ENCODE measurements at regions not wholly inside any gene's neighbourhood (a gene's known extent, or its start where the extent isn't known, plus 50 kb on each side); places are given as distances from the start of the nearest gene placed in this dataset.

DNA sequence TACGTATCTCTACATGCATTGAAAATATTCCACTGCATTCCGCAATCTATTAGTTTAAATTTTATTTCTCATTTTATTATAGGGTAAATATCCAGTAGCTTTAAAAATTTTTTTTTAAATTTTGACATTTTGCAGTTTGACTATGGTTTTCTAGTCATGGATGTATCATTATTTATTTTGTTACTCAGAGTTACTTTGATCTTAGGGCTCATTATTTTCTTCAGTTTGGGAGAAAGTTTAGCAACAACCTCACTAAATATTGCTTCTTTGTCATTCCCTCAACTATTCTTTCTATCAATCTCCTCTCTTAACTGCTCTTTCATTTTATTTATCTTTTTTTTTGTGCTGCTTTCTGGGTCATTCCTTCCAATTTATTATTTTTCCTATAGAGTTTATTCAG is 100.5 kb upstream of the SLCO6A1 start:
- Histone ChIP-seq H2BK12ac (ENCODE audit: low read length) (no peak overlapping the region), H2BK120ac (ENCODE audit: insufficient read depth, low read length, poor library complexity) (no peak overlapping the region), H3K4me2 (ENCODE audit: low read length) (no peak overlapping the region), H3K4ac (ENCODE audit: low read depth, low read length) (no peak overlapping the region), H4K12ac (ENCODE audit: low read depth, low read length) (no peak overlapping the region), H3K4me1 (ENCODE audit: control insufficient read depth in 1 of 2, insufficient read depth in 2 of 2, low read length in 2 of 2) (no peaks in the 10 kb centered on the region), H3K4me3 (ENCODE audit: low read depth, low read length) (no peak overlapping the region), H3K18ac (ENCODE audit: low read length) (no peak overlapping the region), H3K79me1 (ENCODE audit: low read length) (no peaks in the 10 kb centered on the region), H2BK5ac (ENCODE audit: low read depth, low read length, poor library complexity) (no peak overlapping the region), H2AK5ac (ENCODE audit: low read length) (no peak overlapping the region), H3K36me3 (ENCODE audit: control insufficient read depth in 1 of 2, insufficient read depth in 2 of 2, low read length in 2 of 2) (no peaks in the 10 kb centered on the region), H4K91ac (ENCODE audit: low read depth, low read length) (no peak overlapping the region), H3K9me3 (ENCODE audit: insufficient read depth, low read depth, low read length) (no peaks in the 10 kb centered on the region), H3K23ac (ENCODE audit: low read length) (no peak overlapping the region), H3K14ac (ENCODE audit: low read length) (no peak overlapping the region), H3K9ac (ENCODE audit: low read length) (no peak overlapping the region), H4K8ac (ENCODE audit: low read depth, low read length) (no peak overlapping the region), H3K27ac (ENCODE audit: low read depth, low read length) (no peak overlapping the region), H3K79me2 (ENCODE audit: control insufficient read depth, insufficient read depth, low read length, poor library complexity) (no peaks in the 10 kb centered on the region), H3K27me3 (ENCODE audit: insufficient read depth, low read length) (no peaks in the 10 kb centered on the region), H2AFZ (ENCODE audit: insufficient read depth, low read length, poor library complexity) (no peak overlapping the region)
- no CpG with 5 or more reads among the region's 2 CpGs for WGBS (ENCODE audit: extremely low coverage, insufficient coverage, insufficient read length)
- DNase-seq: no peak

DNA sequence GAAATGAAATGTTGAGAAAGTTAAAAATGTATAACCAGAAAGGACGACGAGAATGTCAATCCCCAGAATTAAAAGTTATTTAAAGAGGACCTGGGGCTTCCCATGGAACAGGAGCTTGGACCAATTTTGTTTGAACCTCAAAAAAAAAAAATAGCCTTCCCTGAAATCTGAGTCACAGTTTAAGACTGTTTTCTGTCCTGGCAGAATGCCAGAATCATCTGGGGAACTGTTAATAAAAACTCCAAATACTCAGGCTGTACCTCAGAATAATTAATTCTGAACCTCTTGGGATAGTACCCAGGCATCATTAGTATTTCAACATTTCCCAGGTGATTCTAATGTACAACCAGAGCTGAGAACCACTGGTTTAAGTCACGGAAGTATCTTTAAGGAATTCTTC is 102.2 kb upstream of the SLCO6A1 start:
- no peak overlapping the region for H3K4me3 ChIP-seq (ENCODE audit: low read depth, low read length)
- H3K4me2 ChIP-seq (ENCODE audit: low read length): no peak overlapping the region
- no peak overlapping the region for H2BK12ac ChIP-seq (ENCODE audit: low read length)
- H3K27ac ChIP-seq (ENCODE audit: low read depth, low read length): no peak overlapping the region
- H3K36me3 ChIP-seq (ENCODE audit: control insufficient read depth in 1 of 2, insufficient read depth in 2 of 2, low read length in 2 of 2): no peaks in the 10 kb centered on the region
- H2AK5ac ChIP-seq (ENCODE audit: low read length): no peak overlapping the region
- H3K14ac ChIP-seq (ENCODE audit: low read length): no peak overlapping the region
- H3K9ac ChIP-seq (ENCODE audit: low read length): no peak overlapping the region
- no peak overlapping the region for H2AFZ ChIP-seq (ENCODE audit: insufficient read depth, low read length, poor library complexity)
- no peak overlapping the region for H4K8ac ChIP-seq (ENCODE audit: low read depth, low read length)
- H3K4ac ChIP-seq (ENCODE audit: low read depth, low read length): no peak overlapping the region
- H3K4me1 ChIP-seq (ENCODE audit: control insufficient read depth in 1 of 2, insufficient read depth in 2 of 2, low read length in 2 of 2): no peaks in the 10 kb centered on the region
- H3K9me3 ChIP-seq (ENCODE audit: insufficient read depth, low read depth, low read length): no peaks in the 10 kb centered on the region
- H3K79me1 ChIP-seq (ENCODE audit: low read length): no peaks in the 10 kb centered on the region
- no peak overlapping the region for H3K23ac ChIP-seq (ENCODE audit: low read length)
- DNase-seq: no peak
- no peaks in the 10 kb centered on the region for H3K79me2 ChIP-seq (ENCODE audit: control insufficient read depth, insufficient read depth, low read length, poor library complexity)
- H3K18ac ChIP-seq (ENCODE audit: low read length): no peak overlapping the region
- no peak overlapping the region for H4K91ac ChIP-seq (ENCODE audit: low read depth, low read length)
- no peak overlapping the region for H4K12ac ChIP-seq (ENCODE audit: low read depth, low read length)
- H2BK120ac ChIP-seq (ENCODE audit: insufficient read depth, low read length, poor library complexity): no peak overlapping the region
- H2BK5ac ChIP-seq (ENCODE audit: low read depth, low read length, poor library complexity): no peak overlapping the region
- WGBS (ENCODE audit: extremely low coverage, insufficient coverage, insufficient read length): no CpG with 5 or more reads among the region's 3 CpGs
- H3K27me3 ChIP-seq (ENCODE audit: insufficient read depth, low read length): no peaks in the 10 kb centered on the region

- Histone ChIP-seq H3K4me2 (ENCODE audit: low read length) (no peak overlapping the region), H3K79me1 (ENCODE audit: low read length) (no peaks in the 10 kb centered on the region), H2AFZ (ENCODE audit: insufficient read depth, low read length, poor library complexity) (no peak overlapping the region), H3K9ac (ENCODE audit: low read length) (no peak overlapping the region), H2BK12ac (ENCODE audit: low read length) (no peak overlapping the region), H3K9me3 (ENCODE audit: insufficient read depth, low read depth, low read length) (no peaks in the 10 kb centered on the region), H3K4ac (ENCODE audit: low read depth, low read length) (no peak overlapping the region), H3K27ac (ENCODE audit: low read depth, low read length) (no peak overlapping the region), H3K4me3 (ENCODE audit: low read depth, low read length) (no peak overlapping the region), H2AK5ac (ENCODE audit: low read length) (no peak overlapping the region), H4K12ac (ENCODE audit: low read depth, low read length) (no peak overlapping the region), H4K8ac (ENCODE audit: low read depth, low read length) (no peak overlapping the region), H3K18ac (ENCODE audit: low read length) (no peak overlapping the region), H2BK120ac (ENCODE audit: insufficient read depth, low read length, poor library complexity) (no peak overlapping the region), H3K4me1 (ENCODE audit: control insufficient read depth in 1 of 2, insufficient read depth in 2 of 2, low read length in 2 of 2) (no peaks in the 10 kb centered on the region), H2BK5ac (ENCODE audit: low read depth, low read length, poor library complexity) (no peak overlapping the region), H3K27me3 (ENCODE audit: insufficient read depth, low read length) (no peaks in the 10 kb centered on the region), H4K91ac (ENCODE audit: low read depth, low read length) (no peak overlapping the region), H3K36me3 (ENCODE audit: control insufficient read depth in 1 of 2, insufficient read depth in 2 of 2, low read length in 2 of 2) (no peaks in the 10 kb centered on the region), H3K14ac (ENCODE audit: low read length) (no peak overlapping the region), H3K23ac (ENCODE audit: low read length) (no peak overlapping the region), H3K79me2 (ENCODE audit: control insufficient read depth, insufficient read depth, low read length, poor library complexity) (no peaks in the 10 kb centered on the region)
- DNase-seq: no peak
Measured at GRCh38 chr5:102603670-102604069, 104.9 kb upstream of the SLCO6A1 start.

DNA sequence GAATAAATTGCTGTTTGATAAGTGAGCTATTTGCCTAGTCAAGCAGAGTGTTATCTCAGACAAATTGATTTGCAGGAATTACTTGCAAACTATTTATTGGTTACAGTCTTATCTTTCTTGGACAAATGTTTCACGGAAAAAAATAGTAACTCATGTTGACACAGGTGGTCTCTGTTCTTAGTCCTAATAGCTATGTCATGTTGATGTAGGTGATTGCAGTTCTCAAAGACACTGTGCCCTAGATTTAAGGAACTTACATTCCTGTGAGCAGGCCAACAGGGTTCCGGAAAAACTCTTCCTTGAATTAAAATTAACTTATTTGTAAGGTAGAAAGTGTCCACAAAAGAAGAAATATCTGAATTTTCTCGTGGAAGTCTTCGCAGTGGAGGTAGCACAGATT is 109.6 kb upstream of the SLCO6A1 start:
- Histone ChIP-seq H3K9me3 (ENCODE audit: insufficient read depth, low read depth, low read length) (no peaks in the 10 kb centered on the region), H3K27me3 (ENCODE audit: insufficient read depth, low read length) (no peaks in the 10 kb centered on the region), H3K9ac (ENCODE audit: low read length) (no peak overlapping the region), H2AFZ (ENCODE audit: insufficient read depth, low read length, poor library complexity) (no peak overlapping the region), H2AK5ac (ENCODE audit: low read length) (no peak overlapping the region), H3K79me2 (ENCODE audit: control insufficient read depth, insufficient read depth, low read length, poor library complexity) (no peaks in the 10 kb centered on the region), H3K4me1 (ENCODE audit: control insufficient read depth in 1 of 2, insufficient read depth in 2 of 2, low read length in 2 of 2) (no peaks in the 10 kb centered on the region), H2BK12ac (ENCODE audit: low read length) (no peak overlapping the region), H3K4me3 (ENCODE audit: low read depth, low read length) (no peak overlapping the region), H3K27ac (ENCODE audit: low read depth, low read length) (no peak overlapping the region), H3K14ac (ENCODE audit: low read length) (no peak overlapping the region), H2BK5ac (ENCODE audit: low read depth, low read length, poor library complexity) (no peak overlapping the region), H4K12ac (ENCODE audit: low read depth, low read length) (no peak overlapping the region), H3K4me2 (ENCODE audit: low read length) (no peak overlapping the region), H3K79me1 (ENCODE audit: low read length) (no peaks in the 10 kb centered on the region), H2BK120ac (ENCODE audit: insufficient read depth, low read length, poor library complexity) (no peak overlapping the region), H3K4ac (ENCODE audit: low read depth, low read length) (no peak overlapping the region), H3K23ac (ENCODE audit: low read length) (no peak overlapping the region), H4K8ac (ENCODE audit: low read depth, low read length) (no peak overlapping the region), H3K36me3 (ENCODE audit: control insufficient read depth in 1 of 2, insufficient read depth in 2 of 2, low read length in 2 of 2) (no peaks in the 10 kb centered on the region), H3K18ac (ENCODE audit: low read length) (no peak overlapping the region), H4K91ac (ENCODE audit: low read depth, low read length) (no peak overlapping the region)
- WGBS (ENCODE audit: extremely low coverage, insufficient coverage, insufficient read length): no CpG with 5 or more reads among the region's 4 CpGs
- no peak for DNase-seq

- H3K9ac ChIP-seq (ENCODE audit: low read length): no peak overlapping the region
- H2AFZ ChIP-seq (ENCODE audit: insufficient read depth, low read length, poor library complexity): no peak overlapping the region
- H3K27me3 ChIP-seq (ENCODE audit: insufficient read depth, low read length): no peaks in the 10 kb centered on the region
- no peaks in the 10 kb centered on the region for H3K4me1 ChIP-seq (ENCODE audit: control insufficient read depth in 1 of 2, insufficient read depth in 2 of 2, low read length in 2 of 2)
- H3K4me2 ChIP-seq (ENCODE audit: low read length): no peak overlapping the region
- H4K12ac ChIP-seq (ENCODE audit: low read depth, low read length): no peak overlapping the region
- H4K91ac ChIP-seq (ENCODE audit: low read depth, low read length): no peak overlapping the region
- no peak for DNase-seq
- no peak overlapping the region for H3K18ac ChIP-seq (ENCODE audit: low read length)
- no peak overlapping the region for H4K8ac ChIP-seq (ENCODE audit: low read depth, low read length)
- no peaks in the 10 kb centered on the region for H3K79me2 ChIP-seq (ENCODE audit: control insufficient read depth, insufficient read depth, low read length, poor library complexity)
- H2AK5ac ChIP-seq (ENCODE audit: low read length): no peak overlapping the region
- no peaks in the 10 kb centered on the region for H3K79me1 ChIP-seq (ENCODE audit: low read length)
- no peak overlapping the region for H2BK12ac ChIP-seq (ENCODE audit: low read length)
- no peak overlapping the region for H3K4me3 ChIP-seq (ENCODE audit: low read depth, low read length)
- no peak overlapping the region for H2BK120ac ChIP-seq (ENCODE audit: insufficient read depth, low read length, poor library complexity)
- no peak overlapping the region for H3K23ac ChIP-seq (ENCODE audit: low read length)
- H2BK5ac ChIP-seq (ENCODE audit: low read depth, low read length, poor library complexity): no peak overlapping the region
- H3K9me3 ChIP-seq (ENCODE audit: insufficient read depth, low read depth, low read length): no peaks in the 10 kb centered on the region
- no peaks in the 10 kb centered on the region for H3K36me3 ChIP-seq (ENCODE audit: control insufficient read depth in 1 of 2, insufficient read depth in 2 of 2, low read length in 2 of 2)
- H3K27ac ChIP-seq (ENCODE audit: low read depth, low read length): no peak overlapping the region
- H3K4ac ChIP-seq (ENCODE audit: low read depth, low read length): no peak overlapping the region
- no peak overlapping the region for H3K14ac ChIP-seq (ENCODE audit: low read length)
- WGBS (ENCODE audit: extremely low coverage, insufficient coverage, insufficient read length): no CpG with 5 or more reads among the region's 1 CpG
Measured at GRCh38 chr5:102611312-102611711, 112.5 kb upstream of the SLCO6A1 start.

Measured in trophoblast cell (in vitro differentiated cells and primary cell).